MM.1S (cell line): ENCODE measurements at regions not wholly inside any gene's neighbourhood (a gene's known extent, or its start where the extent isn't known, plus 50 kb on each side); places are given as distances from the start of the nearest gene placed in this dataset.

Experiments
- DNase-seq: peaks from one replicate; pipeline ENCODE4 v3.0.0-alpha.2; 2015
- H2AFZ ChIP-seq: fragments of 300-600 bp; sonication (generic); 2 replicates; pipeline ENCODE4 v1.6.0; 2016; ENCODE audit warnings: antibody characterized with exemption, low read length
- H3F3A ChIP-seq: fragments of 300-600 bp; sonication (generic); 2 replicates; pipeline ENCODE4 v1.6.1; 2016; ENCODE audit warnings: mild to moderate bottlenecking, antibody characterized with exemption, low read length, moderate library complexity, mixed read lengths; ENCODE audit not compliant: insufficient read depth
- H3K27ac ChIP-seq: fragments of 300-600 bp; sonication (generic); 2 replicates; pipeline ENCODE4 v1.5.1; 2016; ENCODE audit warnings: mild to moderate bottlenecking, low read length
- H3K27me3 ChIP-seq: fragments of 300-600 bp; sonication (generic); replicated peaks from 2 replicates; pipeline ENCODE4 v1.6.0; 2016; ENCODE audit warnings: low read length; ENCODE audit not compliant: insufficient read depth
- H3K36me3 ChIP-seq: fragments of 300-600 bp; sonication (generic); replicated peaks from 2 replicates; pipeline ENCODE4 v1.6.1; 2016; ENCODE audit warnings: mild to moderate bottlenecking, low read length, mixed read lengths; ENCODE audit not compliant: insufficient read depth
- H3K4me1 ChIP-seq: fragments of 300-600 bp; sonication (generic); 2 replicates; pipeline ENCODE4 v1.6.1; 2016; ENCODE audit warnings: low read length, mixed read lengths
- H3K4me2 ChIP-seq: fragments of 300-600 bp; sonication (generic); 2 replicates; pipeline ENCODE4 v1.6.0; 2016; ENCODE audit warnings: low read depth, low read length
- H3K4me3 ChIP-seq: fragments of 300-600 bp; sonication (generic); 2 replicates; pipeline ENCODE4 v1.5.1; 2016; ENCODE audit warnings: low read length, mixed read lengths
- H3K79me2 ChIP-seq: fragments of 300-600 bp; sonication (generic); 2 replicates; pipeline ENCODE4 v1.6.1; 2016; ENCODE audit warnings: mixed run types, low read length, mixed read lengths
- H3K9ac ChIP-seq: fragments of 300-600 bp; sonication (generic); 2 replicates; pipeline ENCODE4 v1.6.1; 2016; ENCODE audit warnings: low read length, mixed read lengths
- H3K9me2 ChIP-seq: fragments of 300-600 bp; sonication (generic); replicated peaks from 2 replicates; pipeline ENCODE4 v1.6.1; 2016; ENCODE audit warnings: mild to moderate bottlenecking, low read length, mixed read lengths; ENCODE audit not compliant: insufficient read depth
- H3K9me3 ChIP-seq: fragments of 300-600 bp; sonication (generic); replicated peaks from 2 replicates; pipeline ENCODE4 v1.6.1; 2016; ENCODE audit warnings: mild to moderate bottlenecking, low read length, mixed read lengths; ENCODE audit not compliant: insufficient read depth
- H4K20me1 ChIP-seq: fragments of 300-600 bp; sonication (generic); 2 replicates; pipeline ENCODE4 v1.6.1; 2016; ENCODE audit warnings: mild to moderate bottlenecking, low read length, moderate library complexity, mixed read lengths; ENCODE audit not compliant: insufficient read depth
- CTCF ChIP-seq: fragments of 300-600 bp; sonication (generic); IDR thresholded peaks from 2 replicates; pipeline ENCODE4 v1.5.1; 2016; ENCODE audit warnings: antibody characterized with exemption, low read length, mixed read lengths
- EZH2 ChIP-seq: fragments of 300-600 bp; sonication (generic); optimal IDR thresholded peaks from 2 replicates; pipeline ENCODE3; 2017; ENCODE audit warnings: low read depth, mild to moderate bottlenecking, antibody characterized with exemption, low read length, mixed read lengths
- EZH2phosphoT487 ChIP-seq: fragments of 300-600 bp; sonication (generic); IDR thresholded peaks from 2 replicates; pipeline ENCODE4 v1.6.1; 2018; ENCODE audit warnings: antibody characterized with exemption, low read length

DNA sequence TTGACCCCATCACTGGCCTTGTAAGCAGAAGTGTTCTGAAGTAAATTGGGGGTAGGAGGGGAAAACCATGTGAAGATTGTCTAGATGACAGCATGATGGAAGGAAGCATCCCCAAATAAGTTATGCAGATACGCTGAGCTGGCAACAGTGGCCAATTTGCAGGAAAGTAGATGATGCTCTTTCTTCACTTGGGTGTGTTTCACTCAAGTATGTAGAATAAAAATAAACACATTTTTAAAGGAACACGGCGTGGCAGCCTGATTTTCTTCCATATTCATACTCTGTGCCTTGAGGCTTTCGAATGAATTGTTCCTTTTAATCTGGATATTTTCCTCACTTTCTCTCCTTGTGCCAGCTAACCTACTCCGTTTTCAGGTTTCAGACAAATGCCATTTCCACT lies 295.5 kb upstream of the DPYD start:
- Histone ChIP-seq H3K27ac (no peak overlapping the region), H3K79me2 (no peaks in the 10 kb centered on the region), H3K4me3 (no peak overlapping the region), H3K4me2 (no peak overlapping the region), H3K4me1 (no peaks in the 10 kb centered on the region), H3K9me2 (no peaks in the 10 kb centered on the region), H4K20me1 (no peaks in the 10 kb centered on the region), H3K9ac (no peak overlapping the region), H3K9me3 (no peaks in the 10 kb centered on the region), H3K27me3 (no peaks in the 10 kb centered on the region), H2AFZ (no peak overlapping the region), H3K36me3 (no peaks in the 10 kb centered on the region), H3F3A (no peaks in the 10 kb centered on the region)
- TF ChIP-seq CTCF (no peak), EZH2phosphoT487 (no peak), EZH2 (no peak)
- no peak for DNase-seq

GRCh38 chr1:98211271-98211845 lies 290.5 kb upstream of the DPYD start:
- H3K4me1 ChIP-seq: no peaks in the 10 kb centered on the region
- no peaks in the 10 kb centered on the region for H3K27me3 ChIP-seq
- no peak overlapping the region for H3K9ac ChIP-seq
- no peak overlapping the region for H3K4me3 ChIP-seq
- no peaks in the 10 kb centered on the region for H3F3A ChIP-seq
- no peak overlapping the region for H2AFZ ChIP-seq
- no peak for TF ChIP-seq CTCF
- H3K9me3 ChIP-seq: no peaks in the 10 kb centered on the region
- no peaks in the 10 kb centered on the region for H3K36me3 ChIP-seq
- no peak overlapping the region for H3K4me2 ChIP-seq
- H3K9me2 ChIP-seq: no peaks in the 10 kb centered on the region
- no peaks in the 10 kb centered on the region for H3K79me2 ChIP-seq
- no peak overlapping the region for H3K27ac ChIP-seq
- DNase-seq: no peak
- no peaks in the 10 kb centered on the region for H4K20me1 ChIP-seq

DNA sequence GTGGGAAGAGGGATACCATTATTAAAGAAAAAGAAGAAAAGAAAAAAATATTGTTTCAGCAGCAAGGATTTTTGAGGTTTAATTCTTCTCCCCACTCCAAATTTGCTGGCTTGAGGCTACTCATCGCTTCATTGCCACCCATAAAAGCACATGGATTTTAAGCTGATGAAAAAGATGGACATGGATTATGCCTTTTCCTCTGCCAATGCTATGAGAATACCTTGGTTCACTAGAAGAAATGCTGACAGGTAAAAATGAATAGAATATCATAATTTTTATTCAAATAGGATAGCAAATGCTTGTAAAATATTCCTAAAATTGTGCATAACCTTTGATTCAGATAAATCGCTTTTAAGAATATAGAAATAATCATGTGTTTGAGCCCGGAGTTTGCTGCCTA lies 289.7 kb upstream of the DPYD start:
- H3K9me3 ChIP-seq: no peaks in the 10 kb centered on the region
- H3K79me2 ChIP-seq: no peaks in the 10 kb centered on the region
- no peaks in the 10 kb centered on the region for H3K4me1 ChIP-seq
- H3K27ac ChIP-seq: no peak overlapping the region
- H4K20me1 ChIP-seq: no peaks in the 10 kb centered on the region
- H3F3A ChIP-seq: no peaks in the 10 kb centered on the region
- no peaks in the 10 kb centered on the region for H3K27me3 ChIP-seq
- H3K4me2 ChIP-seq: no peak overlapping the region
- TF ChIP-seq CTCF: no peak
- no peak for TF ChIP-seq EZH2
- no peak for TF ChIP-seq EZH2phosphoT487
- H3K9me2 ChIP-seq: no peaks in the 10 kb centered on the region
- no peaks in the 10 kb centered on the region for H3K36me3 ChIP-seq
- no peak overlapping the region for H3K9ac ChIP-seq
- H3K4me3 ChIP-seq: no peak overlapping the region
- DNase-seq: no peak
- H2AFZ ChIP-seq: no peak overlapping the region
